IPS-20b (cell line): ENCODE measurements at regions not wholly inside any gene's neighbourhood (a gene's known extent, or its start where the extent isn't known, plus 50 kb on each side); places are given as distances from the start of the nearest gene placed in this dataset.

Experiments
- H3K27ac ChIP-seq: one replicate; pipeline ENCODE4 v1.5.1; 2013; ENCODE audit warnings: low read length
- H3K27me3 ChIP-seq: 2 replicates; pipeline ENCODE4 v1.6.1; 2013; ENCODE audit warnings: mild to moderate bottlenecking, low read length, inconsistent platforms; ENCODE audit not compliant: insufficient read depth
- H3K36me3 ChIP-seq: 2 replicates; pipeline ENCODE4 v1.6.1; 2013; ENCODE audit warnings: low read depth, mild to moderate bottlenecking, inconsistent platforms, low read length, moderate library complexity; ENCODE audit not compliant: insufficient read depth
- H3K4me1 ChIP-seq: 2 replicates; pipeline ENCODE4 v1.6.1; 2013; ENCODE audit warnings: mild to moderate bottlenecking, control low read depth, inconsistent platforms, low read length, moderate library complexity; ENCODE audit not compliant: insufficient read depth
- H3K4me3 ChIP-seq: 2 replicates; pipeline ENCODE4 v1.5.1; 2013; ENCODE audit warnings: mild to moderate bottlenecking, low read length, inconsistent platforms
- H3K9ac ChIP-seq: 2 replicates; pipeline ENCODE4 v1.6.1; 2013; ENCODE audit warnings: low read depth, mild to moderate bottlenecking, inconsistent platforms, low read length, moderate library complexity
- H3K9me3 ChIP-seq: 2 replicates; pipeline ENCODE4 v1.6.1; 2013; ENCODE audit warnings: mild to moderate bottlenecking, low read depth, low read length, inconsistent platforms; ENCODE audit not compliant: insufficient read depth

DNA sequence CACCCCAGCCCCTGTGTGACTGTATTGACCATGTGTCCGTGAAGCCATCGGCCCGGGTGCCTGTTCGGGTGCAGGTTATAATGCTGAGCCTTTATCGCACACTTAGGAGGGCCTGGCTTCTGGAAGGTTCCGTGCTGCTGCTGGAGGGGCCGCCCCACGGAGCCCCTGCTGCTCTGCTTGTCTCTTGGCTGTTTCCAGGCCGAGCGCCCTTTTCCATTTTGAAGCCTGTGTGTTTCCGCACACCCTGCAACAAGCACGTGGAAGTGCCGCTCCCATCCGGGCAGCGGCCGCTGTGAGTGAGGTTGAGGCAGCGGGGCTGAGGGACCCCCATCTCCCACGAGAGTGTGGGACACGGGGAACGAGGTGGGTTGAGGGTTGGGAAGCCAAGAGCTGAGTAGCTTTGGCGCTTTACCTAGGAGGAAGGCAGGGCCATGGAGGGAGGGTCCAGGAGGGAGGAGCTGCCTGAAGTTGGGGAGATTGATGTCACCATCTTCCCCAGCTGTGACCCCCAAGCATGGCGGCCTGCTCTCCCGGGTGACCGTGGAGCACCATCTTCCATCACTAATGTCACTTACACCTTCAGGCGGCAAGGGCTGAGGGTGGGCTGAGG, 200.1 kb upstream of the GSE1 start:
- no peaks in the 10 kb centered on the region for H3K36me3 ChIP-seq

DNA sequence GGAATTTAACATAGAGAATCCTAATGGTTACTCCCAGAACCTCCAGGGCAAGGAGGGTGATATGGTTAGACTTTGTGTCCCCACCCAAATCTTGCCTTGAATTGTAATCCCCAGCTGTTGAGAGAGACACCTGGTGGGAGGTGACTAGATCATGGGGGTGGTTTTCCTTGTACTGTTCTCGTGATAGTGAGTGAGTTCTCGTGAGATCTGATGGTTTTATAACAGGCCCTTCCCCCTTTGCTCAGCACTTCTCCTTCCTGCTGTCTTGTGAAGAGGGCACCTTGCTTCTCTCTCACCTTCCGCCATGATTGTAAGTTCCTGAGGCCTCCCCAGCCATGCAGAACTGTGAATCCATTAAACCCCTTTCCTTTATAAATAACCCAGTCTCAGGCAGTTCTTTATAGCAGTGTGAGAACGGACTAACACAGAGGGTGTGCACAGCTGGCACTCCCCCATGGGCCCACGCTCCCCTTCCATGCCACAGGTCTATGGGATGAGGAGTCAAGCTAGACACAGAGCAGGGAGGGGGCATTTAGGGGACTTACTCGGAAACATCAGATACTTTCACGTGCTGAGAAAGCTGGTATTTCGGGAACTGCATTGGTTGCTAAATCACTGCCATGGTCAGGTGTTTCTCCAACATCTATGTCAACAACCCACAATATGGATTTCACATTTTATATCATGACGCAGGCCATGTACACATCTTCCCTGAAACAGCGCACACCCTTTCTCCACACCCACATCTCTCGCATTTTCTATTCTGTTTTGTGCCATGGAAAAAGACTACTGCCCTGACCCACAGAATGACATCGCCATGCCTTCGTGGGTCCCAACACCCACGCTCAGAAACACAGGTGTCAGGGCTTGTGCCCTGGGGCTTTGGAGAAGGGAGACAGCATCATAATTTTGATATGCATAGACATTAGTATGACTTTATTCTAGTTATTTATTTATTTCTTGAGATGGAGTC, 199.1 kb upstream of the GSE1 start:
- Histone ChIP-seq H3K36me3 (no peaks in the 10 kb centered on the region), H3K27me3 (no peaks in the 10 kb centered on the region), H3K9me3 (no peaks in the 10 kb centered on the region), H3K27ac (no peak overlapping the region), H3K9ac (no peak overlapping the region), H3K4me3 (no peak overlapping the region), H3K4me1 (no peaks in the 10 kb centered on the region)

More for the DNA sequence above, 200.1 kb upstream of the GSE1 start:
- Histone ChIP-seq H3K27ac (no peak overlapping the region), H3K27me3 (no peaks in the 10 kb centered on the region), H3K9ac (no peak overlapping the region), H3K4me3 (no peak overlapping the region), H3K4me1 (no peaks in the 10 kb centered on the region), H3K9me3 (no peaks in the 10 kb centered on the region)

GRCh38 chr16:85415196-85416090, 197.7 kb upstream of the GSE1 start:
- Histone ChIP-seq H3K4me1 (no peaks in the 10 kb centered on the region), H3K27me3 (no peaks in the 10 kb centered on the region), H3K27ac (no peak overlapping the region), H3K4me3 (no peak overlapping the region), H3K36me3 (no peaks in the 10 kb centered on the region), H3K9me3 (no peaks in the 10 kb centered on the region), H3K9ac (no peak overlapping the region)

DNA sequence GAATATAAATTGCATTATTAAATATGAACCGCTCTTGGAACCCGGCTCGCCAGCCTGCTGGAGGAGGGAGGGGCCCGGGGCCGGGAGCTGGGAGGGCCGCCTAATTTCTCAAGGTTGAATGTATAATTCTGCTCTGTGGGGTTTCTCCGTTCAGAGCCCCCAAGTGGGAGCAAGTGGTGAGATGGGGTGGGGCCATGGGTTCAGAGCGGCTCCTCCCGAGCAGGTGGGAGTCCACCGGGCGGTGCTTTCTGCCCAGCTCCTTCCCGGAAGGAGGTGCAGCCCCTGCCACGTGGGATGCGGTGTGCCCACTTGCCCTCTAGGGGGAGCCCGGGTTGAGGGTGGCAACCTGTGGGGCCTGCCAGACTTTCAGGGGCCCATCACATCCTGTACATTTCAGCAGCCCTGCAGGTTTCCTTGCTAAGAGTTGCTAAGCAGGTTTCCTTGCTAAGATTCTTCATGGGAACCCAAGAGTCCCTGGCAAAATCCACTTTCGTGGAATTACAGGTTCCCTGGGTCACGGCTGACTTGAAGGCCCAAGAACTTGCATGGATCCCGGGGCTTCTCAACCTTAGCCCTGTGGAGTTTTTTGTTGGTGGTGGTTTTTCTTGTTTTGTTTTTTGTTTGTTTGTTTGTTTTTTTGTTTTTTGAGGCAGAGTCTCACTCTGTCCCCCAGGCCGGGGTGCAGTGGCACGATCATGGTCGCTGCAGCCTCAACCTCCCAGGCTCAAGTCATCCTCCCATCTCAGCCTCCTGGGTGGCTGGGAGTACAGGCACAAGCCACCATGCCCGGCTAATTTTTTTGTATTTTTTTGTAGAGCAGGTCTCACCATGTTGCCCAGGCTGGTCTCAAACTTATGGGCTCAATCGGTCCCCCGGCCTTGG, 196.7 kb upstream of the GSE1 start:
- Histone ChIP-seq H3K9ac (no peak overlapping the region), H3K4me3 (no peak overlapping the region), H3K27ac (no peak overlapping the region), H3K4me1 (no peaks in the 10 kb centered on the region), H3K27me3 (no peaks in the 10 kb centered on the region), H3K9me3 (no peaks in the 10 kb centered on the region), H3K36me3 (no peaks in the 10 kb centered on the region)

DNA sequence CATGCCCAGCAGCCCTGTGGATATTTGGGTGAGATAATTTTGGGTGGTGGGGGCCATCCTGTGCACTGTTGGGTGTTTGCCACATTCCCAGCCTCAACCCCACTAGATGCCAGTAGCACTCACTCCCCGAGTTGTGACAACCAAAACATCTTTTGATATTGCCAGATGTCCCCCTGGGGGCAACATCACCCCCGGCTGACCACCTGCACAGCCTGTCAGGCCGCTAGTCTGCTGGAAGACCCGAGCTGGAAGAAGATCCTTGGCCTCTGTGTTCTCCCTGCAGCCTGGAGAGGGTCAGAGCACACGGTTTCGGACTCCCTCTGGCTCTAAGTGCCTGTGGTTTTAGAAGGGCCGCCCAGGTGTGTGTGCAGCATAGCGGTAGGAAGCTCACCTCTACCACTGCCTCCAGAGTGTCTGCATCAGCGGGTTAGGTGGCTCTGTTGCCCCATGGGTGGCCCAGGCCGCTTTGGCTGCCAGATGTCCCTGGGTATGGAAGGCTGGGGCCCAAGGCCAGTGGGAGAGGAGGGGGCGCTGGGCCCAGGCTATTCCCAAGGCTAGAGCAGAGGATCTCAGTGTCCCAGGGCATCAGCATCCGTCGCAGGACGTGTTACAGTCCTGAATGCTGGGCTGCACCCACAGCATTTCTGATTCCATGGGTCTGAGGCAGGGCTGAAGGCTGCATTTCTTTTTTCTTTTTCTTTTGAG, 195.8 kb upstream of the GSE1 start:
- Histone ChIP-seq H3K9ac (no peak overlapping the region), H3K4me1 (peaks cover 3% of the 10 kb centered on the region; the same call in 1 of the 2 replicates), H3K9me3 (no peaks in the 10 kb centered on the region), H3K27me3 (no peaks in the 10 kb centered on the region), H3K27ac (no peak overlapping the region), H3K36me3 (no peaks in the 10 kb centered on the region), H3K4me3 (no peak overlapping the region)

DNA sequence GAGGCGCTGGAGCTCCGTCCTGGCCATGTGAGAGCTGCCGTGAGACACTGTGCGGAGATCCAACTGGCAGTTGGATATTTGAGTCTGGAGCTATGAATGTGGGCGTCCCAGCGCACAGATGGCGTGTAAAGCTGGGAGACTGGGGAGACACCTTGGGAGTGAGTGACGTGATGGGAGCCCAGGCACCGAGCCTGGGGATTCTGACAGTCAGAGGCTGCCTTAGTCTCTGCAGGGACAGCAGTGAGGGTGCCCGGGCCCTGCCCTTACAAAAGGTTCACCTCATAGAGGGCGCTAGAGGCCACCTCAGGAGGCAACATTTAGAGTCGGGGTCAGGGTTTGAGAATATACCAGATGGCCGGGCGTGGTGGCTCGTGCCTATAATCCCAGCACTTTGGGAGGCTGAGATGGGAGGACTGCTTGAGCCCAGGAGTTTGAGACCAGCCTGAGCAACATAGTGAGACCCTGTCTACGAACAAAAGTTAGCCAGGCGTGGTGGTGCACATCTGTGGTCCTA, 194.1 kb upstream of the GSE1 start:
- no peak overlapping the region for H3K27ac ChIP-seq
- no peaks in the 10 kb centered on the region for H3K9me3 ChIP-seq
- peaks cover 3% of the 10 kb centered on the region; the same call in 1 of the 2 replicates for H3K4me1 ChIP-seq
- no peak overlapping the region for H3K4me3 ChIP-seq
- no peaks in the 10 kb centered on the region for H3K36me3 ChIP-seq
- H3K27me3 ChIP-seq = no peaks in the 10 kb centered on the region
- no peak overlapping the region for H3K9ac ChIP-seq

GRCh38 chr16:85419503-85420408, 193.4 kb upstream of the GSE1 start:
- H3K27ac ChIP-seq = no peak overlapping the region
- no peaks in the 10 kb centered on the region for H3K9me3 ChIP-seq
- no peak overlapping the region for H3K4me3 ChIP-seq
- H3K9ac ChIP-seq = no peak overlapping the region
- no peaks in the 10 kb centered on the region for H3K27me3 ChIP-seq
- H3K36me3 ChIP-seq = no peaks in the 10 kb centered on the region
- H3K4me1 ChIP-seq = peaks cover 3% of the 10 kb centered on the region; the same call in 1 of the 2 replicates

DNA sequence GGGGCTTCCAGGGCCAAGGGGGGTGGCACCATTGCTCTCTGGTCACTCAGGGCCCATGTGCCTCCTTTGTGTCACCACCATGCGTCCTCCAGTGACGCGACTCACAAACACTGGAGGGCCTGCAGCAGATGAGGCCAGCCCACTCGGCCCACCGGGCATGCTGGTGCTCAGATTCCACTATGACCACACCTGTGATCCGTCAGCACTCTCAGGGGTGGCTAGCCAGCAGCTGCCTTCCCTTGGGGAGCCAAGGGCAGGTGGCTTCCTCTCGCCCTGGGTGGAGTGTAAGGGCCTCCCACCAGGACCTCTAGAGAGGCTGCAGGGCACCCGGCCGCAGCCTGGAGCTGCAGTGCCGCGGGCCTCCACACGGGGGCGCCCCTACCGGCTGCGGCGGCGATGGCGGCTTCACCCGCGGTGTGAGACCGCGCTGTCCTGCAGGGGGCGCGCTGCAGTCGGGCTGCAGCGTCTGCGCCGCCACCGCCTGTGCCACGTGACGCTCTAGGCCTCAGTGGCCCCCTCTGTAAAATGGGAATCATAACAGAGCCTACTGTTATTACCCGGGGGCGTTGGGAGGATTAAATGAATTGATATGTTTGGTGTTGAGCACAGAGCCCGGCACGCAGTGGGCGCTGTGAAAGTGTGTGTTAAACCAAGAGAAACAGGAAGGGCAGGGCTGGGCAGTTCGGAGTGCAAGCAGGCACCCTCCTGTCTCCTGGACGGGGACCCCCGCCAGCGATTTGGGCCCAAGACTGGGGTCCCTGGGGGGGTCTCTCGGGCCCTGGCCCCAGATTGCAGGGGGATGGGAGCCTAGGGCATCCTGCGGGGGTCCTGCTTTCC, 192.4 kb upstream of the GSE1 start:
- H3K4me1 ChIP-seq = peaks cover 3% of the 10 kb centered on the region; the same call in 1 of the 2 replicates
- H3K36me3 ChIP-seq = no peaks in the 10 kb centered on the region
- H3K27ac ChIP-seq = no peak overlapping the region
- no peaks in the 10 kb centered on the region for H3K27me3 ChIP-seq
- H3K4me3 ChIP-seq = no peak overlapping the region
- H3K9me3 ChIP-seq = no peaks in the 10 kb centered on the region
- H3K9ac ChIP-seq = no peak overlapping the region
